Stimulated activated naive CD8-positive, alpha-beta T cell treated with anti-CD3 and anti-CD28 coated beads, Interleukin-15, Interleukin-2, amounts not matched to agents 100 U/mL and 50 U/mL, for 24 hours (primary cell): ENCODE measurements at regions not wholly inside any gene's neighbourhood (a gene's known extent, or its start where the extent isn't known, plus 50 kb on each side); places are given as distances from the start of the nearest gene placed in this dataset.
A peak's percentile ranks its signal among the peaks of the same experiment; 100 is the strongest.

Experiments used
- ATAC-seq: fragments of 150-1000 bp; cut with Tn5 transposase; one replicate; pipeline ENCODE4 v1.10.0; 2021
- DNase-seq: peaks from one replicate; pipeline ENCODE4 v3.0.0; 2021

DNA sequence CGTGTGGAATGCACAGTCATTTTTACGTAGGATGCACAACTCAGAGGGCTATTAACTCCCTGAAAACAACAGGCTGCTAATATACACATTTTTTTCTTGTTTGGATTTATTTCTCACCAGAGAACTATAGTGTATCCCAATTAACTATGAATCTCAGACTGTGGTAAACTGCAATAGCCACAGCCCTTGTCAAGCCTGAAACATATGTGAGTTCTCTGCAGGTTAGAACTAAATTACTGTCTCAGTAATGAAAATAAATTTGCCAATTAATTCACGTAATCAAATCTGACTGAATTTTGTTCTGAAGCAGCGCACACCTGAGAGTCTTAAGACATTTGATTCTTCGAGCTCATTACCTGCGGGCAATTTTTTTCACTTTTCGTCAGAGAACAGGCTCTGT, 318.6 kb downstream of the PMP22 start:
- no peak for DNase-seq
- no peak for ATAC-seq

DNA sequence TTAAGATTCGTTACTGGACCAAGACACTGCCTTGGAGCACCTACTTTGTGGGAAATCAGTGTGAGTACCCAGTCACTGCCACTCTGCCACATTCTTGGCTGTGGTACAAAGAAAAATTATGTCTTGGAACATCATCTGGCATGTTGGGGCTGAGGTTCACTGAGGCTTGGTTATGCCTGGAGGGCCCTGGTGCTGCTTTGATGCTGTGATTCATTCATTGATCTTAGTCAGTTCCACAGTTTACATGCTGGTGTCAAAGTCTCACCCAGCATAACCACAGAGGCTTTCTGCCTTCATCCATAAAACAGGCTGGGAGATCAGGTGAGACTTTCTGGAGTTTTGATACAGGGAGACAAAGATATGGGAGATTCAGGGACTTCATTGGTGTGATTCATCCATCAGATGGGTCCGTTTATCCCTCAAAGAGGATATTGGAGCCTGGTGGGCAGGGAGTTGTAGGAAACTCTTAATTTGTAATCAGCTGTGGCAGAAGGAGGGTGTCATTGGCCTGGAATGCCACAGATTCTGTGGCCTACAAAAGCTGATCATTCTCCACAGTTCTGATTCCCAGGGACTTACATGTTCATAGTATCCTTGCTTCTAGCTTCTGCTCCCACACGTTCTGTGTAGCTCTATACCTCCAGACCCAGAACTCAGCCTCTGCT, 322.5 kb downstream of the PMP22 start:
- no peak for DNase-seq
- no peak for ATAC-seq

DNA sequence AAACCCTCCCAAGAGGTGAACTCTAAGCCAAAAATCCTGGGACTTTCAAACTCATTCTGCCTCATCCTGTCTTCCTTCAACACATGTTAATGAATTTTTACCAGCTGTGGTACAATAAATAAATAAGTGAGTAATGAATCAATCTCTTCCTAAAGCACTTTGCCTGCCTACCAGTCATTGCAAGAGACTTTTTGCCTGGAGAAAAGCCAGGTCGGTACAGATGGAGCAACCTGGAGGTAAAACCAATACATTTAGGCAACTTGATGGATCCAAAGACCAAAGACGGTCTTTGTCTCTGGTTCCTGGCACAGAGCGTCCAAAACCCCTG, 324.2 kb downstream of the PMP22 start:
- DNase-seq (no peak), ATAC-seq (no peak)

DNA sequence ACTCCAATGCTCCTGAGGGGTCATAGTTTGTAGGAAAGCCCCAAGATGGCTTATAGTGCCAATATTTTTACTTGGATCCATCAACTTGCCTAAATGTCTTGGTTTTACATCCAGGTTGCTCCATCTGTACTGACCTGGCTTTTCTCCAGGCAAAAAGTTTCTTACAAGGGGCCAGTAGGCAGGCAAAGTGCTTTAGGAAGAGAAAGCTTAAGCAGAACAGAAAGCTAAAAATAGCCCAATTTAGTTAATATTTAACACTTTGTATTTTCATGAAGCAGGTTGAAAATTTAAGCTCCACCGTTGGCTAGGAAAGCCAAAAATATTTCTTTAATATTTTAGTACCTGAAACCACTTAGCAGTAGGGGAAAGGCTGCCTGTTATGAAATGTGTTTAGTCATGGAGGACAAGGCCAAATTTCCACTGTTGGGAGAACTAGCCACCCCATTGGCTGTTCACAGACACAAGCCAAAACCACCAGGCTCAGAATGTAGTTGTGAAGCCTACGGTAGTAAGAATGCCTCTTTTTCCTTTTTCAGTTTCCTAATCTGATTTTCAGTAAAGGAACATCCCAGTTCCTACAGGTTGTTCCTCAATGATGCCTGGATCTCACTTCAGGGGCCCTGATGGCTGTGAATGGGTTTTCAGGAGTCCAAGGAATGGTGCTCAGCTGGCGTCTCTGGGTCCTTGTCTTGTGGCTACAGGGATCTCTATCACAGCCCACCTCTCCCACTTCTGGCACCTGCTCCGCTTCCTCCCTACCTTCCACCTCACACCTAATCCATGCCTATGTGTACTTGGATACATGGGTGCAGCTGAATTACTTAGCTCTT, 324.8 kb downstream of the PMP22 start:
- ATAC-seq (no peak), DNase-seq (no peak)

DNA sequence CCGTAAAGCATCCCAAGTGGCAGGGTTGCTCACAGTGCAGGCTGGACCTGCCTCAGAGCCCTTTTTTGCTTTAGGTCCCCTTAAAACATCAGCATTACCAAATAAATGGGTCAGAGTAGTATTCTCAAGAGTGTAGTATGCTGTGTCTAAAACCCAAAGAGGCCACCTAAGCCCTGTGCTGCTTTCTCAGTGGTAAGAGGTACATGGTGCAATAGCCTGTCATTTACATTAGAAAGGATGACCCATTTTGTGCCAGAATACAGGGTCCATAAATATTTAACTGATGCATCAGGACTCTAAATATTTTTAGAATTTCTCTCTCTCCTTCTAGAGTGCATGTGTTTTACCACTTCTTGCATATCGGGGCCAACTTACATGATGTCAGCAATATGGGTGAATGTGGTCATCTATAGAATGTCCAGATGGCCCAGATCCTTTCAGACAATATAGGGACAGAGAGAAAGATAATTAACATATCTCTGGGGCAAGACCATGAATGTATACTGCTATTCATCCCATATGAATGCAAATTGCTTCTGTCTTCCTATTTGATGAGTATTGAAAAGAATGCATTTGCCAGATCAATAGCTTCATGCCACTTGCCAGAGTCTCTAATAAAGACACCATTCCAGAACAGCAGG, 329.2 kb downstream of the PMP22 start:
- no peak for DNase-seq

DNA sequence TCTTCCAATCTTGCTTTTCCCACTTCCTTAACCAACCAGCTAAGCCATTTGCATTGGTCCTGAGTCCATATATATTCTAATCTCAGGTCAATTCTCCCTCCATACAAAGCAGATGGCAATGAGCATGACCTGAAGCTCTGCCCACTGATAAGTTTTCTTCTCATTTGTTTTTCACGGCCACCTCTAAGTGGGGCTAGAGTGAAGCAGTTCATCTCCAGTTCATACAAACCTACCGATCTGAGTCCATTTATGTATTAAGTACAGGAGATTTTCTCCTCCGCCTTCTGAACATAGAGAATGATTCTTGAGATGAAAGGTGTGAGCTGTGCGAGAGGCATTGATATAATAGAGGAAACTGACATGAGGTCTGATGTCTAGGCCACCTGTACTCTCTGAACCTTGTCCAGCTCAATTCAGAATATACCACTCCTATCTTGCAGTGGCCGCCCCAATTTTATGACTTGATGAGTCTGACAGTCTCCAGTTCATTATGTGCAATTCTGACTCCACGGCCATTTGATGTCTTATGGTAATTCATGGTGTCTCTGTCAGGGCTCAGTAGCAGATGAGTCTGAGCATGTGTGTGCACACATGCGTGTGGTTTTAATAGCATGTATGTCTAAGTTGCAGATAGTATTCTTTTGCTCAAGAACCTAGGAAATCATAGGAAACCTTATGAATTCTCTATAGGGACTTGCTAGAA, 329.8 kb downstream of the PMP22 start:
- ATAC-seq, result no peak
- DNase-seq, result no peak

More for the DNA sequence above, 329.2 kb downstream of the PMP22 start:
- ATAC-seq, result no peak

DNA sequence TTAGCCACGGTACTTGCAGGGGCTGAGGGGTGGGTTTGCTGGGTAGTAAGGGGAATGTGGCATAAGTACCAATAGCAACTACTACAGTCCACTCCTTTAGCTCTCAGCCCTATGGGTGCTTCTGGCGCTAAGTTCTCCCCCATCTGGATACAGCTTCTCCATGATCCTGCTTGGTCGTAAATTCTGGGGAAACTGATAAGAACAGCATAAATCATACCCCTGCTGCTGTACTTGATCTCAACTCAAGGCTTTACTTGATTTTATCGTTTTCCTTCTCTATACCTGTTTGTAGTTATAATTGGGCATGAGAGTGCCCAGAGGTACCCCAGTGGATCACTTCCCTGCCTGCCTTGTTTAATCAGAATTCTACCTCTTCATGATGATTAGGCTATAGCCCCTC, 331.4 kb downstream of the PMP22 start:
- DNase-seq (no peak), ATAC-seq (no peak)

DNA sequence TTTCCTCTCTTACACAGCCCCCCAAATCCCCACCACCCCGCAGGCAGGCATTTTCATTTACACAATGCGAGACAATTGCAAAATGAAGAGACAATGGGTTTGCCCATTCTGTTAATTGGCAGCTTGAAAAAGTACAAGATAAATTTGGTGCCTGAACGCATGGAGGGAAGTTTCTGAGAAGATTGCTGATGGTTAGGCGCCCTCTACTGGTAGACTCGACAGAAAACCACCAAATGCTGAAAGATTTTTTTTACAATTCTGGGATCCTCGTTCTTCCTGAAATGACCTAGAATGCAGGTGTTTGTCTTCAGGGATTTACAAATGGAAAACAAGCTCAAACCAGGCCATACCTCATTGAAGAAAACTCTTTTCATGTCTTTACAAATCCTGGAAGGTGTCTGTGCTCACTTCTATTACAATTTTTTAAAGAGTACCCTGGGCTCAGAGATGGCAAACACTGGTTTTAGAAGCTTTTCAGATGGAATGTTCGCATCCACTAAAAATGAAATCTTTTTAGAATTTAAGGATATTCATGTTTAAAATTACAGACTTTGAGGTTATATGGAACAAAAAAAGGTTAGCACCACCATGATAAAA, 338.5 kb downstream of the PMP22 start:
- DNase-seq, result peak; percentile 48
- ATAC-seq, result no peak

DNA sequence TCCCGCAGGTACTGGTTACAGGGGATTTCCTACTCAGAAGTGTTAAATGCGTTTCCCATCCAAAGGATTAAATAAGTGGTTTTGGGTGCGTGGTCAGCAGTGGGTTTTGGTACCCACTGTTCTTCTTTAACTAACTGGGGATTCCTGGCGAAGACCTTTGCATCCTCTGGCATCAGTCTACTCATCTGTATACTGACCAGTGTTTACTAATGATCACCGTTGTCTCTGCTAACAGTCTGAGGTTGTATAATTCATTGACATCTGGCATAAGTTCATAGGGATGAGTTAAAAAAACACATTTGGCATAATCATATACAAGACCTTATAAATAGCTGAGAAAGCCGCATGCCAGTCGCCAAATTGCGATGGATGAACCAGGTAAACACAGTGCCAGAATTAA, 339.1 kb downstream of the PMP22 start:
- no peak for ATAC-seq
- no peak for DNase-seq

DNA sequence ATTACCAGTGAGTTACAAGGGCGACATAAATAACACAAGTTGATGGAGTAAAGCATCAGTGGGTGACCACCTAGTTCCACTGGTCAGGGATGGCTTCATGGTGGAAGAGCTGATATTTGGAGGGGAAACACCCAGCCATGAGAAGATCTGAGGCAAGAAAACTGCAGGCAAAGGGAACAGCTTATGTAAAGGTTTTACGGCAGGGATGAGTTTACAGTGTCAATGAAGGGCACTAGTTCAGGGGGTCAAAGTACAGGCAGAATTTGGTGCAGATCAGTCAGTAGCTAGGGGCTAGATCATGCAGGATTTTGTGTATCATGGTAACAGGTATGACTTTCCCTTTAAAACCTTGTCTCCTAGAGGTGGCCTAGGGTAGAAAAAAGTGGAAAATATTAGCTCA, 339.6 kb downstream of the PMP22 start:
- ATAC-seq, result no peak
- DNase-seq, result no peak

DNA sequence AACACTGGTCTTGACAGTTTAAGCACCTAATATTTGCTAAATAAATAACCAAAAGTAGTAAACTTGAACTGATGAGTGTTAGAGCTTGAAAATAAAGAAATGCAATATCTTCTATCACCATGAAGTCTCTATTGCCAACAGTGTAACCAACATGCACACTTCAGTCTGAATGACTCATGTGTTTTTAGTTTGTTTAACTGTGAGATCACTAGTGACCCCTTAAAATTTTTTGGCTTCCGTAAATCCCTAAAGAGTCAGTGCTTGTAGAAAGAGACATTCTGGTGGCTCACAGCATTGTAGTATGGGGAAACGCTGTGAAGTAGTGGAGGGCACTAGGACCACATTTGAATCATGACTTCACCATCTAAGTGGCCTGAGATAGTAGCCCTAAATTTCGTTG, 341.1 kb downstream of the PMP22 start:
- no peak for DNase-seq

DNA sequence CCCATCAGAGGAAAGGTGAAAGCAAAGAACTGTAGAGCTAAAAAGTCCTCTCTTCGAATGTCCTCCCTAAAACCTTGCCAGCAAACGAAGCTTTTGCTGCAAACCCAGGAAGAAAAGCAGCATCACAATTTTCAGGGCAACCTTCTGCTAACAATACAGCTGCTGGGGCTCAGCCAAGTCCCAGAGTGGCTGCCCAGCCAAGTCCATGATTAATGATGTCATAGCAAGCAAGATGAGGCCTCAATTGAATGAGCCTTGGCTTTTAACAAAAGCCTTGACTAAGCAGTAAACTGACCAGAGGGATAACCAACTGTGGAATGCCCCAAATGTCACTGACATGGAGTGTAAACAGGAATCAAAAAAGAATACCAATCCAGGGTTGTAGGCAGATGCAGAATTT, 342.7 kb downstream of the PMP22 start:
- DNase-seq, result no peak
- ATAC-seq, result no peak

More for the DNA sequence above, 341.1 kb downstream of the PMP22 start:
- ATAC-seq, result no peak

DNA sequence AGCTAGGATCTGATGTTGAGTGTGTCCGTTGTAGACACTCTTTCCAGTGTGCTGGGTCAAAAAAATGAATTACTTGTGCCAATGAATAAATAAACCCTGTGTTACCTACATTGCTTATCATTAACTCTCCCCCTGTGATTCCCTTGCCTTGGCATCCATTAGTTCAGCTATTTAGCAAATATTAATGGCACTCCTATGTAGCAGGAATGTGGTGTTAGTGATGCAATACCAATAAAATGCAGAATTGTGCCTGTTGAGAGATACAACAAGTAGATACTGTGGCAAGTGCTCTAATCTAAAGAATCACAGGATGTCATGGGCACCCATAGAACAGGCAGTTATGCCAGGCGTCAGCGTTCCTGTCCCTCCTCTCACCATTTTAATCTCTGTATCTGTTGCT, 343.2 kb downstream of the PMP22 start:
- no peak for DNase-seq
- ATAC-seq, result no peak

DNA sequence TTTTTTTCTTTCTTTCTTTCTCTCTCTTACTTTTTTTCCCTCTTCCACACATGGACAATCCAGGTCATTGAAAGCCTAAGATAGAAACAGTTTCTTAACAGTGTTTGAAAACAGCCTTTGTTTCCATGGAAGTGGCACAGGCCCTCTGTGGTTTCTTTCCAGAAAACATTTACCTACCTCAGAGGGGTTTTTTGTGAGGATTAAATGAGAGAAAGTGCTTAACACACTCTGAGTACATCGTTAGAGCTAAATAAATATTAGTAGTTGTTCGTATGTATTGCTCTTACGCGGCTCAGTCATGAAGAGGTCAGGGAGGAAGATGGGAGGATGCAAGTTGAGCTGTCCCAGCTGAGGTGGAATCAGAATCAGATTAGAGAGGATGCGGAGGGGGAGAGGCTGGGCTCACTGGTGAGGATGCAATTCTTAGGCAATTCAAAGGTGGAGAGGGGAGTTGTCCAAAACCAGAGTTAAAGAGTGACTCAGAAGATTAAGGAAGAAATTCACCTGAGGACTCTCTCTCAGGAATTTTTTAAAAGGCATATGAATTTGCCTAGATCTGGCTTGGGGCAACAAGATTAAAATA, 345.4 kb downstream of the PMP22 start:
- DNase-seq (no peak), ATAC-seq (no peak)

DNA sequence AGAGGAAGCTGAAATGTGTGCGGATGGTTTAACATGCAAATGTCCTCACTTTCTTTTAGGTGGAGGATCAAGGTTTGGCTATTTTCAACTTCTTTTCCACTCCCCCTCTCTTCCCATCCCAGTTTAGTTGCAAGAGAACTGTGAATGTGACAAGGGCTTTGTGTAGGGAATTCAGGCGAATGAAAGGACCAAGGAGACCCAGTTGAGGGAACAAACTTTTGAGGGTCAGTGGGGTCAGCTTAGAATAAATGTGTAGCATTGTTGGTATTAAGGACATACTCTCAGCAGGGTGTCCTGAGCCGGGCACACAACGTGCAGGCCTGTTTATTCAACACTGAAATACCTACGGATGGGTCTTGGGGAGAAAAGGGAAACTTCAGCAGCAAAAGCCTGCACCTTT, 346.0 kb downstream of the PMP22 start:
- no peak for ATAC-seq
- no peak for DNase-seq

DNA sequence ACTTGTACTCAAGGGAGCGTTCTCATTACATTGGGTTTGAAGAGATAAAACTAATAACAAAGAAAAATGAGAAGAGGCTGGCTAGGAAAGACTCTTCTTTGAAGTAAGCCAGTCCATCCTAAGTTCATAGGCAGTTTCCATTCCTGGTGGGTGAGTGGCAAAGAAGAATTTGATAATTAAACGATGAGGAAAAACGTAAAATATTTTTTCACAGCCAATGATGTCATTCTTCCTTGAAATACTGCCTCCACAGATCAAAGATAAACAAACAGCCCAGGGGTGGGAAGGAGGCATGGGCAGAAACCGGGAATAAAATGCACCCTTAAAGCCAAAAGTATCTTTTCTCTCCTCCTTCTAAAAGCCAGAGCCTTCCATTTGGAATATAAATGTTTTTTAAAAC, 346.6 kb downstream of the PMP22 start:
- no peak for DNase-seq

DNA sequence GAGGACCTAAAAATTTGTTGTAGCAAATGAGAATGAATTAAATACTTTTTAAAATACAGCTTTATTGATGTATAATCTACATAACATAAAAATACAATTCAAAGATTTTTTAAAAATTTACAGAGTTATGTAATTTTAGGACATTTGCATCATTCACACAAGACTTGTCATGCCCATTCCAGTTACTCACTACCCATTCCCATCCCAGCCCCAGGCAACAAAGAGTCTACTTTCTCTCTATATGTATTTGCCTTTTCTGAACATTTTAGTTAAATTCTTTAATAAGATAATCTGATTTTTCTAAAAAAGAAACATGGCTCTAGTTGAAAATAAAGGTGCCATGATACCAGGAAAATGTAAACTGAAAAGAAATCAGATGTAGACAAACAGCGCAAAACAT, 354.2 kb downstream of the PMP22 start:
- no peak for DNase-seq
- no peak for ATAC-seq

More for the DNA sequence above, 346.6 kb downstream of the PMP22 start:
- no peak for ATAC-seq

DNA sequence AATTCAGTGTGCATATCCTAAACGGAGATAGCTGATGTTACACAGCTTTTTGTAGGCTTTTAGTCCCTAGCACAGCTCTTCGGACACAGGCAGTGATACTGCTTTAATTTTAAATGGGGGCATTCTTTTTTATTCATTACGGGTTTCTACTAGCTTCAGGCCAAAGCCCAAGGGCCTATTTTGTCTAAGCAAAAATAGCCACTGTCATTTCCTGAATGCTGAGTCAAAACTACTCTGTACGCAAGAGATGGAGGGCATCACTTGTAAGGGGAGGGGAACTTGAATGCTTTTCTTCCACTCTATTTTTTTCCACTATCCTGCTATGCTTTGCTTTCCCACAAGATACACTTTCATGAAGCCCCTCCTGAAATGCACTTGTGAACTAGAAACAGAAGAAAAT, 360.7 kb downstream of the PMP22 start:
- ATAC-seq, result no peak
- DNase-seq, result no peak

DNA sequence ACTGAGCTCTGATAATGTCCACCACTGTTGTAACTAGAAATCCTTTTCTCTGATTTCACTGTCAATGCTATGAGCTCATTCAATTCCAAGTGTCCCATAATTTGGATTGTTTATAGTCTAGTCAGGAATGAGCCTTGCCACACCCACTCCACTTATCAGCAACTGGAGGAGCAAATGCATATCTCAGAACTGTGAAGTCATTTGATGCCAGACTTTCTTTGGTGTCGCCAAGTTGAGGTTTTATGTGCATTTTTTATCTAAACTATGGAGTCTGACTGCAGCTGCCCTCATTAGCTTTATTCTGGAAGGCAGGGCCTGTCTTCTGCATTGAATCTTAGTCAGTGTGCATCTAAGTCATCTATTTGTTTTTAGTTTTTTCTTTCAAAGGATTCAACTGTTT, 361.3 kb downstream of the PMP22 start:
- ATAC-seq (no peak), DNase-seq (no peak)

DNA sequence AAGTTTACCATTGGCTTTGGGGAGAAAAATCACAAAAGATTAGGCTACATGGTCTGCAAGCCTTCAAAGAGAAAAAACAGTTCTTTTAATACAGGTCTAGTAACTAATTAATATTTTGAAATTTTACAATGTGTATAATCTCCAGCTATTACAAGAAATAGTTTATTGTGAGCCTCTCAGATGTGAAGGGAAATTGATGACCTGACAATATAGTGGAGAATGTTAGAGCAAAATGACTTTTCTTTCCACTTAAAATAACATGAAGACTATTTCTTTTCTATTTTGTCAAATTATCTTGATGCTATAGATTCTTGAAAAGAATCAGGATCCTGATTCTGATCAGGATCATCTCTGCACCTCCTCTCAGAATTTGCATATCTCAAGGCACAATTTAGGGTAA, 362.3 kb downstream of the PMP22 start:
- DNase-seq, result no peak
- no peak for ATAC-seq

DNA sequence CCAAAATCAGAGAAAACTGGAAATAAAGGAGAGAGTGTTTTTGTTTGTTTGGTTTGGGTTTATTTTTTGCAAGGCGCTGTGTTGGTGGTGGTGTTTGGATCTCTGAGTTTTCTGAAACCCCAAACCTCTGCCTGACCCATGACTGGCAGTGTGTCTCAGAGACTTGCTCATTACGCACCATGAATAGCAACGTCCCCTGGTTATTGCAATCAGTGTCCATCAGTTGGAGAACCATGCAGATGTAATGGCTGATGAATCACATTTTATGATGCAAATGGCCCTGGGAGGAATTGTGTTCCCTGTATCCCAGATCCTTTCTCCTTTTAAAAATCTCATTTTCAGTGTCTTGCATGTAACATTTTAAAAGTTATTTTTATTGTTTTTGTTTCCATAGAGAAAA, 362.8 kb downstream of the PMP22 start:
- ATAC-seq, result no peak

DNA sequence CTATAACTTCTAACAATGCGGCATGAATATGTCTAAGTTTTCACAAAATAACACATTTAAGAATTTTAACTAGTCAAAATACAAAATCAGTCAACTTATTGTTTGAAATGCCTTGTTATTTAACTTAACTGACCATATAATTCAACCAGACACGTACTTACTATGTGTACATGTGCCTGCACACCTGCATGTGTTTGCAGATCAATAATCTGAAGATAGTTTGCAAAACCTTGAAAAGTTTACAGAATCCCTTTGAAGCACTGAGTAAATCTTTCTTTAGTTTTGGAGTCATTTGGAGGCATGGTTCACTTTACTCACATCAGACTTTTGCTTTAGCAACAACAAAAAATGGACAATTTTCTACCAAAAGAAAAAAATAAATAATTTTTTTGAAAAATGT, 363.8 kb downstream of the PMP22 start:
- ATAC-seq, result no peak
- DNase-seq, result no peak

More for the DNA sequence above, 362.8 kb downstream of the PMP22 start:
- DNase-seq, result no peak
